ENCODE measurements at regions not wholly inside any gene's neighbourhood (a gene's known extent, or its start where the extent isn't known, plus 50 kb on each side); places are given as distances from the start of the nearest gene placed in this dataset.

- TF ChIP-seq, protein P1, sequence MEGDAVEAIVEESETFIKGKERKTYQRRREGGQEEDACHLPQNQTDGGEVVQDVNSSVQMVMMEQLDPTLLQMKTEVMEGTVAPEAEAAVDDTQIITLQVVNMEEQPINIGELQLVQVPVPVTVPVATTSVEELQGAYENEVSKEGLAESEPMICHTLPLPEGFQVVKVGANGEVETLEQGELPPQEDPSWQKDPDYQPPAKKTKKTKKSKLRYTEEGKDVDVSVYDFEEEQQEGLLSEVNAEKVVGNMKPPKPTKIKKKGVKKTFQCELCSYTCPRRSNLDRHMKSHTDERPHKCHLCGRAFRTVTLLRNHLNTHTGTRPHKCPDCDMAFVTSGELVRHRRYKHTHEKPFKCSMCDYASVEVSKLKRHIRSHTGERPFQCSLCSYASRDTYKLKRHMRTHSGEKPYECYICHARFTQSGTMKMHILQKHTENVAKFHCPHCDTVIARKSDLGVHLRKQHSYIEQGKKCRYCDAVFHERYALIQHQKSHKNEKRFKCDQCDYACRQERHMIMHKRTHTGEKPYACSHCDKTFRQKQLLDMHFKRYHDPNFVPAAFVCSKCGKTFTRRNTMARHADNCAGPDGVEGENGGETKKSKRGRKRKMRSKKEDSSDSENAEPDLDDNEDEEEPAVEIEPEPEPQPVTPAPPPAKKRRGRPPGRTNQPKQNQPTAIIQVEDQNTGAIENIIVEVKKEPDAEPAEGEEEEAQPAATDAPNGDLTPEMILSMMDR (IDR thresholded peaks at IDR 0.05): no peak
- TF ChIP-seq POLR2A (IDR thresholded peaks at IDR 0.05): no peak
Measured at GRCh38 chr18:78304192-78305164, 675.1 kb upstream of the SALL3 start.
